Esophagus (tissue), 2 donors: ENCODE measurements at regions not wholly inside any gene's neighbourhood (a gene's known extent, or its start where the extent isn't known, plus 50 kb on each side); places are given as distances from the start of the nearest gene placed in this dataset.
A peak's percentile ranks its signal among the peaks of the same experiment; 100 is the strongest.
"Not testable (repeated sequence)": the region's sequence is repeated elsewhere in the genome, so short reads cannot be mapped to it uniquely, and the experiment has no call there.

ENCODE experiments used
- H3K27ac ChIP-seq, 2 donors: one replicate each; pipeline ENCODE4 v1.5.1; 2013; ENCODE audit warnings: low read depth in 2 of 2, mild to moderate bottlenecking in 2 of 2, inconsistent platforms in 1 of 2, low read length in 1 of 2, moderate library complexity in 1 of 2
- H3K27me3 ChIP-seq, 2 donors: one replicate each; pipeline ENCODE4 v1.6.1; 2013; ENCODE audit warnings: low read length in 2 of 2, control low read depth in 1 of 2, mild to moderate bottlenecking in 1 of 2; ENCODE audit not compliant: insufficient read depth in 2 of 2, control insufficient read depth in 1 of 2
- H3K36me3 ChIP-seq, 2 donors: one replicate each; pipeline ENCODE4 v1.6.1; 2013; ENCODE audit warnings: low read length in 1 of 2; ENCODE audit not compliant: control insufficient read depth in 2 of 2, insufficient read depth in 2 of 2
- H3K4me1 ChIP-seq, 2 donors: one replicate each; pipeline ENCODE4 v1.6.1; 2013; ENCODE audit warnings: low read length in 1 of 2; ENCODE audit not compliant: control insufficient read depth in 2 of 2, insufficient read depth in 2 of 2
- H3K4me3 ChIP-seq, 2 donors: one replicate each; pipeline ENCODE4 v1.5.1; 2013; ENCODE audit warnings: low read length in 2 of 2, mild to moderate bottlenecking in 2 of 2, low read depth in 1 of 2, moderate library complexity in 1 of 2
- H3K9me3 ChIP-seq, 2 donors: one replicate each; pipeline ENCODE4 v1.6.1; 2013; ENCODE audit warnings: mild to moderate bottlenecking in 2 of 2, low read depth in 1 of 2, low read length in 1 of 2, moderate library complexity in 1 of 2; ENCODE audit not compliant: control insufficient read depth in 2 of 2, insufficient read depth in 1 of 2
- WGBS, 2 donors: extraction: QIAGEN DNeasy Blood & Tissue Kit; methylation state at CpG; one replicate each; pipeline ENCODE4 v1.1.7; 2013; 5-methylcytosine and 5-hydroxymethylcytosine counted together
- donor health status: healthy with polysubstance abuse.
- donor health status: Bipolar disorder and iron deficiency.

DNA sequence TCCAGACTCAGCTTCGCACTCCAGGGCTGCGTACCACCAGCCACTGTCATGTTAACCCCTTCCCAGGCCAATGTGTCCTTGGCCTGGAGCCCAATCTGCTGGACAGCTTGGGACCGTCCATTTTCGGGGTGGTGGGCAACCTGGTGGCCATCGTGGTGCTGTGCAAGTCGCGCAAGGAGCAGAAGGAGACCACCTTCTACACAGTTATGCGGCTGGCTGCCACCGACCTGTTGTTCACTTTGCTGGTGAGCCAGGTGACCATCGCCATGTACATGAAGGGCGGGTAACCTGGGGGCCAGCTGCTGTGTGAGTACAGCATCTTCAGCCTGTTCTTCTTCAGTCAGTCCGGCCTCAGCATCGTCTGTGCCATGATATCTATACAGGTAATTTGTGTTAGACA lies 90.3 kb upstream of the ZNG1F start:
- not testable (repeated sequence) for H3K4me3 ChIP-seq

DNA sequence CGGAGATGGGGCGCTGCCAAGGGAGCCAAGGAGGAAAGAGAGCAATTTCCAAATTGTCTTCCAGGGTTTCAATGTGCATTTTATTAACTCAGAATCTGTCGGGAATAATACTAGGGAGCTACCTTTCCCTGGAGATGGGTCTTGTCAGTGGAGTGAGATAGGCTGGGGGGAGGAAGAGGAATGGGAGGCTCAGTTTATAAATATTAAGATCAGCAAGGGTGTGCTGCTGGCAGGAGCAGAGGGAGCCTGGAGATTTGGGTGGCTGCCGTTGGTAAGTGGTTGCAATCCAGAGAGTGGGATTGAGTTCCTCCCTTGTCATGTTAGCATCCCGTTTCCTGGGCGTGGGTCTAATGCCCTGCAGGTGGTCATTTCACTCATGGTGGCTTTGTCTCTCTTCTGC lies 89.9 kb upstream of the ZNG1F start:
- H3K36me3 ChIP-seq, H3K27me3 ChIP-seq, H3K9me3 ChIP-seq, H3K4me3 ChIP-seq, H3K27ac ChIP-seq, H3K4me1 ChIP-seq: not testable (repeated sequence)
- 80 to 88% methylated on average over 2 to 4 of the region's 6 CpGs for WGBS, 2 donors

More for the DNA sequence above, 90.3 kb upstream of the ZNG1F start:
- not testable (repeated sequence) for H3K27ac ChIP-seq, H3K36me3 ChIP-seq, H3K27me3 ChIP-seq, H3K9me3 ChIP-seq, H3K4me1 ChIP-seq
- 75 to 82% methylated on average over 9 to 10 of the region's 13 CpGs for WGBS, 2 donors

DNA sequence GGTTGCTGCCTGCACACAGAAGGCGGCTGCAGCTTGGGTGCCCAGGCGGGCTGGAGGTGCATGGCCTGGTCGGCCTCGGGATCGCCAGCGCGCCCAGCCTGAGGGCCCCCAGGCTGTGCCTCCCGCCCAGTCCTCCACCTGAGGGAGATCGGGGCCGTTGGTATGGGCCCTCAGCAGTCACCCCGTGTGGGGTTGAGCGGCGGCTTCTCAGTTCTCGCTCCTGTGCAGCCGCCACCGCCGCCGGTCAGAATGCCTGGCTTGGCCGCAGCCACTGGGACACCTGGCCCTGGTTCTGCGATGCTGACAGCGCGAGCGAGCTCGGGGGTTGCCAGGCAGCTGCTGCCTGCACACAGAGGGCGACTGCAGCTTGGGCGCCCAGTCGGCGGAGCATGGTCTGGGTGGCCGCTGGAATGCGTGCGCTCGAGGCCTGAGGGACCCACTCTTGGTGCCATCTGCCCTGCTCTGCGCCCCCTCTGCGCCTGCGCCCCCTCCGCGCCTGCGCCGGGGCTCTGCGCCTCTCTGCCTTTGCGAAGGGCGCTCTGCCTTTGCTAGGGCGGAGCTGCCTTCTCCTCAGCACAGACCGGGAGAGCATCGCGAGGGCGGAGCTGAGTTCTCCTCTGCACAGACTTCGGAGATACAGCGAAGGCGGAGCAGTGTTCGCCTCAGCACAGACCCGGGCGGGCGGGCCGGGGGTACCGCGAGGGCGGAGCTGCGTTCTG lies 84.6 kb upstream of the ZNG1F start:
- H3K36me3 ChIP-seq, H3K27me3 ChIP-seq, H3K9me3 ChIP-seq, H3K4me1 ChIP-seq, H3K27ac ChIP-seq: not testable (repeated sequence)
- peak overlapping the region; percentile 34 to 36 for H3K4me3 ChIP-seq
- WGBS, 2 donors, result 8 to 11% methylated on average over 40 to 49 of the region's 59 CpGs

DNA sequence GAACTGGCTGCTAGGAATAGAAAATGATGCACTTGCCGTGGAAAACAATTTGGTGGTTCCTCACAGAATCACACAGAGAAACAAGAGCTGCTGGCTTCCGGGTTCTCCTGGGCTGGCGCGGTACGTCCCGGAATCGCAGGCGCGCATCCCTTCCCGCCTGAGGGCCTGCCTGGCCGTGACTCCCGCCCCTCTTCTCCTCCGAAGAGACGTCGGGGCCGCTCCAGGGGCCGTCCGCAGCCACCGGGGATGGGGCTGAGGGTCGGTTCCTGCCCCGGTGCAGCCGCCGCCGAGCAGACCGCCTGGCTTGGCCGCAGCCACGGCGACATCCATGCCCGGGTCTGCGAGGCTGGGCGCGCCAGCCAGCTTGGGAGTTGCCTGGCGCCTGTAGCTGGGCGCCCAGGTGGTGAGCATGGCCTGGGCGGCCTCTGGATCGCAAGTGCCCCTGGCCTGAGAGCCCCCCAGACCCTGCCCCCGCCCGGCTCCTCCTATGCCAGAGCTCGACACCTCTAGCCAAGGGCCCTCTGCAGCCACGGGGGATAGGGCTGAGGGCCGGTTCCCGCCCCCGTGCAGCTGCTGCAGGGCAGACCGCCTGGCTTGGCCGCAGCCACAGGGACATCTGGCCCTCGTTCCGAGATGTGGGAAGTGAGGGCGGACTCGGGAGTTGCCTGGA lies 83.9 kb upstream of the ZNG1F start:
- not testable (repeated sequence) for H3K4me1 ChIP-seq, H3K9me3 ChIP-seq, H3K27me3 ChIP-seq, H3K27ac ChIP-seq, H3K36me3 ChIP-seq
- peak overlapping the region; percentile 35 to 40 for H3K4me3 ChIP-seq
- 11 to 35% methylated on average over 10 to 34 of the region's 49 CpGs for WGBS, 2 donors

DNA sequence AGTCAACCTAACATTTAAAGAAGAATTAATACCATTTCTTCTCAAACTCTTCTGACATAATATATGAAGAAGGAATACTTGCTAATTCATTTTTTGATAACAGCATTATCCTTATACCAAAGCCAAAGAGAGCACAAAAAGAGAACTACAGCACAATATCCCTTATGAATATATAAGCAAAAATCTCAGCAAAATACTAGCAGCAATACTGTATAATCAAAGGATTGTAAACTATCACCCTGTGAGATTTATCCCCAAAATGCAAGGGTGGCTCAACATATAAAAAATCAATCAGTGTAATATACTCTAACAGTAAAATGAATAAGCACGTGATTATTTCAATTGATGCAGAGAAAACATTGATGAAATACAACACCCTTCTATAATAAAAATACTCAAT lies 81.9 kb upstream of the ZNG1F start:
- H3K4me1 ChIP-seq, H3K4me3 ChIP-seq, H3K9me3 ChIP-seq, H3K27me3 ChIP-seq, H3K27ac ChIP-seq, H3K36me3 ChIP-seq: not testable (repeated sequence)
- no CpG with 5 or more reads among the region's 1 CpG for WGBS, 2 donors

DNA sequence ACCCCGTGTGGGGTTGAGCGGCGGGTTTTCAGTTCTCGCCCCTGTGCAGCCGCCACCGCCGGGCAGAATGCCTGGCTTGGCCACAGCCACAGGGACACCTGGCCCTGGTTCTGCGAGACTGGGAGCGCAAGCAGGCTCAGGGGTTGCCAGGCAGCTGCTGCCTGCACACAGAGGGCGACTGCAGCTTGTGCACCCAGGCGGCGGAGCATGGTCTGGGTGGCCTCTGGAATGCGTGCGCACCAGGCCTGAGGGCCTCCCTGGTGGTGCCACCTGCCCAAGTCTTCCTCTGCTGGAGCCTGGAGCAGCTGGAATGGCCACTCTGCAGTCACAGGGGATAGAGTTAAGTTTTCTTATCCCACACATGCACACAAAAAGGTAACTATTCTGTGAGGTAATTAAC lies 80.4 kb upstream of the ZNG1F start:
- 47 to 64% methylated on average over 7 to 10 of the region's 14 CpGs for WGBS, 2 donors
- H3K4me1 ChIP-seq, H3K36me3 ChIP-seq, H3K9me3 ChIP-seq, H3K4me3 ChIP-seq, H3K27me3 ChIP-seq, H3K27ac ChIP-seq: not testable (repeated sequence)

DNA sequence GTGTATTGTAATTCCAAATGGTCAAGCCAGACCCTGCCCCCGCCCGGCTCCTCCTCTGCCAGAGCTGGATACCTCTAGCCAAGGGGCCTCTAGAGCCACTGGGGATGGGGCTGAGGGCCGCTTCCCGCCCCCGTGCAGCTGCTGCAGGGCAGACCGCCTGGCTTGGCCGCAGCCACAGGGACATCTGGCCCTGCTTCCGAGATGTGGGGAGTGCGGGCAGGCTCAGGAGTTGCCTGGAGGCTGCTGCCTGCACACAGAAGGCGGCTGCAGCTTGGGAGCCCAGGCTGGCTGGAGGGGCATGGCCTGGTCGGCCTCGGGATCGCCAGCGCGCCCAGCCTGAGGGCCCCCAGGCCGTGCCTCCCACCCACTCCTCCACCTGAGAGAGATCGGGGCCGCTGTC lies 79.9 kb upstream of the ZNG1F start:
- not testable (repeated sequence) for H3K4me1 ChIP-seq, H3K4me3 ChIP-seq, H3K9me3 ChIP-seq, H3K27ac ChIP-seq, H3K36me3 ChIP-seq, H3K27me3 ChIP-seq
- 42 to 45% methylated on average over 15 to 16 of the region's 18 CpGs for WGBS, 2 donors

DNA sequence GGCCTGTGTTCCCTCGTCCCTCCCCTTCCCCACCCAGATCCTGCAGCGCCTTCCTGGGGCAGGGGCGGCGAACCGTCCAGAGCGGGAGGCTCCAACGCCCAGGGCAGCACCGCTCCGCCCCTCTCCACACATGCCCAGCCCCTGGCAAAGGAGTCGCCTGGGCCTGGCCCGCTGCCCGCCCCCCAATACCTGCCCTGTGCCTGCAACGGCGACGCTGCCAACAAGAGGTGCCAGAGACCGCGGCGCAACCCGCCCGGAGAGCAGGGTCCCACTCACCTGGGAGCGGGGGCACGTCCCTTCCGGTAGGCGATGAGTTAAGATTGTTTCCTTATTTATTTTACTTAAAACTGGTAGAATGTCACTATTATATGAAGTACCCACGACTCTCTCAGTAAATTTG lies 77.5 kb upstream of the ZNG1F start:
- 11% methylated on average over 12 to 25 of the region's 25 CpGs for WGBS, 2 donors
- not testable (repeated sequence) for H3K36me3 ChIP-seq, H3K4me1 ChIP-seq, H3K9me3 ChIP-seq, H3K27me3 ChIP-seq, H3K27ac ChIP-seq, H3K4me3 ChIP-seq

DNA sequence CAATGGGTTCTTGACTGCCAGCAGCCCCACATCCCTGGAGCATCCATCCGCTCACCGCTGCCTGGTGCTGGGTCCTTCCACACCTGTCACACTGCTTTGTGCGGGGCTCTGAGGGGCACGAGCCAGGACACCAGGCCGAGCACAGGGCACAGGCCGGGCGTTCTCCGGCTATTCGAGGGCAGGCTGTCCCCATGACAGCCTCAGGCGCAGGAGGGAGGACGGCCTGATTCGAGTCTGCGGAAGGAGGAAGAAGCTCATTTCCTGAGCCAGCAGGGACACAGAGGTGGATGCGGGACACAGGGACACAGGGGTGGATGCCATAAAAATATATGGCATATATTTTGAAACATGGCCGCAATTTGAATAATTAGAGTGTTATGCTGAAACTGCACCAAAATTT lies 76.9 kb upstream of the ZNG1F start:
- H3K27me3 ChIP-seq, H3K36me3 ChIP-seq, H3K27ac ChIP-seq, H3K4me1 ChIP-seq, H3K4me3 ChIP-seq, H3K9me3 ChIP-seq: not testable (repeated sequence)
- 59 to 79% methylated on average over 7 to 9 of the region's 15 CpGs for whole genome bisulfite sequencing, 2 donors

DNA sequence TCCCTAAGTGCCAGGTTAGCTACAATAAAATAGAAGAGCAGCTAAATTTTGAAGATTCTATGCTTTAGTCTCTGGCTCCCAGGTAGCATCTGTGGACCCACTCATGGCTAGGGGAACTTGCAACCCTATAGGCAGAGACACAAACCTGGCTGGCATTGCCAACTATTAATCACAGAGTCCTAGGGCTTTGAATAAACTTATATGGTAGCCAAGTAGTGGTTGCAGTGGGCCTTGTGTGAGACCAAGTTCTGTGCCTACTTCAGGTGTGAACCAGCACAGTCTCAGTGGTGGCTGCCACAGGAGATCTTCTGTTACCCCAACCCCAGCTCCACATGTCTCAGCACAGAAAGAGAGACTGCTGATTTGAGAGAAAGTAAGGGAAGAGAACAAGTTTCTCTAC lies 62.9 kb upstream of the ZNG1F start:
- H3K4me1 ChIP-seq, H3K36me3 ChIP-seq, H3K9me3 ChIP-seq, H3K27ac ChIP-seq, H3K27me3 ChIP-seq, H3K4me3 ChIP-seq: not testable (repeated sequence)
